Chondrocyte (in vitro differentiated cells): ENCODE measurements at regions not wholly inside any gene's neighbourhood (a gene's known extent, or its start where the extent isn't known, plus 50 kb on each side); places are given as distances from the start of the nearest gene placed in this dataset.

Experiments used
- DNase-seq: peaks from one replicate; pipeline ENCODE4 v3.0.0; 2021; ENCODE audit warnings: mixed read lengths, low spot score
- H3K27ac Mint-ChIP-seq: one replicate; pipeline ENCODE4 v1.8.0; 2021; ENCODE audit warnings: mild to moderate bottlenecking, moderate library complexity, mixed read lengths; ENCODE audit not compliant: unreplicated experiment
- H3K27me3 Mint-ChIP-seq: 2 replicates; pipeline ENCODE4 v1.8.0; 2021; ENCODE audit warnings: low read depth, mixed read lengths
- H3K36me3 Mint-ChIP-seq: 2 replicates; pipeline ENCODE4 v1.8.0; 2021; ENCODE audit warnings: low read depth, mixed read lengths
- H3K4me1 Mint-ChIP-seq: 2 replicates; pipeline ENCODE4 v1.8.0; 2021; ENCODE audit warnings: low read depth, mild to moderate bottlenecking, mixed read lengths
- H3K4me3 Mint-ChIP-seq: one replicate; pipeline ENCODE4 v1.8.0; 2021; ENCODE audit warnings: mild to moderate bottlenecking, moderate library complexity, mixed read lengths; ENCODE audit not compliant: unreplicated experiment
- H3K9me3 Mint-ChIP-seq: 2 replicates; pipeline ENCODE4 v1.8.0; 2021; ENCODE audit warnings: low read depth, mixed read lengths
- CTCF ChIP-seq: fragments of 200-600 bp; sonication (generic); IDR thresholded peaks from 2 replicates; pipeline ENCODE4 v1.5.0; 2021; ENCODE audit warnings: antibody characterized with exemption, mild to moderate bottlenecking, moderate library complexity

- no peak for DNase-seq
- no peak overlapping the region for H3K4me3 Mint-ChIP-seq
- no peak for TF ChIP-seq CTCF
- H3K9me3 Mint-ChIP-seq, result no peaks in the 10 kb centered on the region
- no peaks in the 10 kb centered on the region for H3K4me1 Mint-ChIP-seq
- no peaks in the 10 kb centered on the region for H3K36me3 Mint-ChIP-seq
- no peak overlapping the region for H3K27ac Mint-ChIP-seq
- H3K27me3 Mint-ChIP-seq, result peaks cover 23% of the 10 kb centered on the region
These were observed 338.4 kb upstream of the TRPC7 start for GRCh38 chr5:136703706-136704105.

GRCh38 chr5:136703036-136703435, 337.7 kb upstream of the TRPC7 start:
- Mint-ChIP-seq H3K4me1 (no peaks in the 10 kb centered on the region), H3K27ac (no peak overlapping the region), H3K27me3 (peaks cover 24% of the 10 kb centered on the region), H3K4me3 (no peak overlapping the region), H3K9me3 (no peaks in the 10 kb centered on the region), H3K36me3 (no peaks in the 10 kb centered on the region)
- TF ChIP-seq CTCF, result no peak
- no peak for DNase-seq

- Mint-ChIP-seq H3K9me3 (no peaks in the 10 kb centered on the region), H3K36me3 (no peaks in the 10 kb centered on the region), H3K27ac (no peak overlapping the region), H3K4me3 (no peak overlapping the region), H3K4me1 (no peaks in the 10 kb centered on the region), H3K27me3 (peaks cover 32% of the 10 kb centered on the region)
- no peak for DNase-seq
- TF ChIP-seq CTCF, result no peak
These were observed 335.8 kb upstream of the TRPC7 start for GRCh38 chr5:136701191-136701590.

GRCh38 chr5:136699651-136700050, 334.3 kb upstream of the TRPC7 start:
- H3K4me1 Mint-ChIP-seq, result no peaks in the 10 kb centered on the region
- no peak for DNase-seq
- no peak overlapping the region for H3K27ac Mint-ChIP-seq
- TF ChIP-seq CTCF, result no peak
- H3K4me3 Mint-ChIP-seq, result no peak overlapping the region
- H3K9me3 Mint-ChIP-seq, result no peaks in the 10 kb centered on the region
- H3K27me3 Mint-ChIP-seq, result peaks cover 27% of the 10 kb centered on the region
- H3K36me3 Mint-ChIP-seq, result no peaks in the 10 kb centered on the region

GRCh38 chr5:136698970-136699369, 333.6 kb upstream of the TRPC7 start:
- Mint-ChIP-seq H3K9me3 (no peaks in the 10 kb centered on the region), H3K4me1 (no peaks in the 10 kb centered on the region), H3K27ac (no peak overlapping the region), H3K27me3 (peaks cover 32% of the 10 kb centered on the region), H3K36me3 (no peaks in the 10 kb centered on the region), H3K4me3 (no peak overlapping the region)
- no peak for TF ChIP-seq CTCF
- DNase-seq, result no peak
